SK-N-MC (cell line): ENCODE measurements at regions not wholly inside any gene's neighbourhood (a gene's known extent, or its start where the extent isn't known, plus 50 kb on each side); places are given as distances from the start of the nearest gene placed in this dataset.

Experiments used
- EZH2 ChIP-seq: fragments of 200-600 bp; sonication (generic); IDR thresholded peaks from one replicate; pipeline ENCODE4 v1.6.1; 2017; ENCODE audit warnings: antibody characterized with exemption
- FOXP2 ChIP-seq: optimal IDR thresholded peaks from 2 replicates; pipeline ENCODE3; 2011; ENCODE audit warnings: mild to moderate bottlenecking, moderate library complexity; ENCODE audit not compliant: insufficient read depth; ENCODE audit errors: extremely low read length, control extremely low read depth
- POLR2AphosphoS5 ChIP-seq: IDR thresholded peaks from 2 replicates; pipeline ENCODE4 v1.6.1; 2012; ENCODE audit warnings: mild to moderate bottlenecking, low read depth, low read length, borderline replicate concordance

GRCh38 chr14:35240231-35240630, 52.0 kb upstream of the PSMA6 start:
- no peak for TF ChIP-seq POLR2AphosphoS5
- no peak for TF ChIP-seq EZH2
- no peak for TF ChIP-seq FOXP2
